Omental fat pad (tissue), 3 donors: ENCODE measurements at regions not wholly inside any gene's neighbourhood (a gene's known extent, or its start where the extent isn't known, plus 50 kb on each side); places are given as distances from the start of the nearest gene placed in this dataset.

Experiments used
- ATAC-seq: fragments of 150-250 bp; one replicate; pipeline ENCODE4 v1.9.1; 2016; ENCODE audit warnings: mild to moderate bottlenecking, moderate library complexity; ENCODE audit not compliant: low FRiP score
- DNase-seq: peaks from one replicate; pipeline ENCODE4 v3.0.0-alpha.2; 2019; ENCODE audit warnings: low spot score
- CTCF ChIP-seq, 3 donors: fragments of 450-650 bp; IDR thresholded peaks; one replicate each; pipeline ENCODE4 v1.5.1; 2016 to 2017; ENCODE audit warnings: antibody characterized with exemption in 3 of 3, mild to moderate bottlenecking in 3 of 3, moderate library complexity in 2 of 3

- no peak for ATAC-seq
- DNase-seq, result no peak
- no peak for TF ChIP-seq CTCF (IDR thresholded peaks at IDR 0.05)
These were observed 78.4 kb upstream of the WNT4 start for GRCh38 chr1:22221233-22221780.

- no peak for ATAC-seq
- TF ChIP-seq CTCF (IDR thresholded peaks at IDR 0.05), result no peak
- DNase-seq, result no peak
These were observed 79.8 kb upstream of the WNT4 start for GRCh38 chr1:22222723-22223122.

- ATAC-seq (no peak), DNase-seq (no peak)
- no peak for TF ChIP-seq CTCF (IDR thresholded peaks at IDR 0.05)
These were observed 80.3 kb upstream of the WNT4 start for GRCh38 chr1:22223176-22223575.

GRCh38 chr1:22224091-22224490 is 81.2 kb upstream of the WNT4 start:
- ATAC-seq, result no peak
- TF ChIP-seq CTCF (IDR thresholded peaks at IDR 0.05), result no peak
- DNase-seq, result no peak

GRCh38 chr1:22224631-22225030 is 81.7 kb upstream of the WNT4 start:
- no peak for DNase-seq

GRCh38 chr1:22225858-22226589 is 83.1 kb upstream of the WNT4 start:
- DNase-seq, result no peak
- ATAC-seq, result no peak
- no peak for TF ChIP-seq CTCF (IDR thresholded peaks at IDR 0.05)

More at GRCh38 chr1:22224631-22225030, 81.7 kb upstream of the WNT4 start:
- no peak for ATAC-seq
- TF ChIP-seq CTCF (IDR thresholded peaks at IDR 0.05), result no peak

GRCh38 chr1:22228074-22228473 is 85.2 kb upstream of the WNT4 start:
- TF ChIP-seq CTCF (IDR thresholded peaks at IDR 0.05), result no peak
- DNase-seq, result no peak
- no peak for ATAC-seq
